ENCODE measurements at regions not wholly inside any gene's neighbourhood (a gene's known extent, or its start where the extent isn't known, plus 50 kb on each side); places are given as distances from the start of the nearest gene placed in this dataset.
"Not testable (repeated sequence)": the region's sequence is repeated elsewhere in the genome, so short reads cannot be mapped to it uniquely, and the experiment has no call there.

DNA sequence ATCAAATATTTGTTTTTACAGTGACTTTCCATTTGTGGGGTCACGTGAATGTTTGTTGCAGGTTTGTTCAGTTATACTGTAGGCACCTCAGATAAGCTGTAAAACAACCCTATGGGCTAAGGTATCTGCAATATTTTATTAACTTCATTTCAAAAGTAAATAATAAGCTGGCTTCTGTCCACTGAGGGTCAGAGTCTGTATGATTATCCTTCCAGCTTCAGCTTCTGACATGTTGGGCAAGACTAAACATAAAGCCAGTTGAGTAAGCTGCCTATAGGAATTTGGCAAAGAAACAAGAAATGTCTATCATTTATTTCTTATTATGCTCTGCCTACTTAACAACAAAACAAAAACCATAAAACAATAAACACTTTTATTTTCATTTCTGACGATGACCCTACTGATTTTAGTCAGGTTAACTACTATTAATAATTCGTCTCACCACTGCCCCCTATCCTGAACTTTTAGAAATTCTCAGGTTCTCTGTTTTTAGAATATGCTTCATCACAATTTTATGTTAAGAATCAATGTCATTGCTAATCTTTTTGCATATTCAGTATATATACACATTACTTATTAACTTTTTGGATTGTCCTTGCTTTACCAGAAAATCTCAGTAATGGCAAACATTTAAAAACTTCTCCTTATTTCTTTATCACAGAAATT is 413.6 kb upstream of the ADAMTSL1 start:
- TF ChIP-seq, protein P1, sequence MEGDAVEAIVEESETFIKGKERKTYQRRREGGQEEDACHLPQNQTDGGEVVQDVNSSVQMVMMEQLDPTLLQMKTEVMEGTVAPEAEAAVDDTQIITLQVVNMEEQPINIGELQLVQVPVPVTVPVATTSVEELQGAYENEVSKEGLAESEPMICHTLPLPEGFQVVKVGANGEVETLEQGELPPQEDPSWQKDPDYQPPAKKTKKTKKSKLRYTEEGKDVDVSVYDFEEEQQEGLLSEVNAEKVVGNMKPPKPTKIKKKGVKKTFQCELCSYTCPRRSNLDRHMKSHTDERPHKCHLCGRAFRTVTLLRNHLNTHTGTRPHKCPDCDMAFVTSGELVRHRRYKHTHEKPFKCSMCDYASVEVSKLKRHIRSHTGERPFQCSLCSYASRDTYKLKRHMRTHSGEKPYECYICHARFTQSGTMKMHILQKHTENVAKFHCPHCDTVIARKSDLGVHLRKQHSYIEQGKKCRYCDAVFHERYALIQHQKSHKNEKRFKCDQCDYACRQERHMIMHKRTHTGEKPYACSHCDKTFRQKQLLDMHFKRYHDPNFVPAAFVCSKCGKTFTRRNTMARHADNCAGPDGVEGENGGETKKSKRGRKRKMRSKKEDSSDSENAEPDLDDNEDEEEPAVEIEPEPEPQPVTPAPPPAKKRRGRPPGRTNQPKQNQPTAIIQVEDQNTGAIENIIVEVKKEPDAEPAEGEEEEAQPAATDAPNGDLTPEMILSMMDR (IDR thresholded peaks at IDR 0.05; ENCODE audit: low read depth, low read length, missing control alignments): peak; percentile 13
- no peaks in the 10 kb centered on the region for H3K36me3 ChIP-seq (replicated peaks)
- no peak for DNase-seq
- H3K27ac ChIP-seq: no peak overlapping the region
- H3K4me3 ChIP-seq (ENCODE audit: low read depth, low read length): no peak overlapping the region
- in situ Hi-C loops (cut with HindIII; ENCODE audit: low pct_ligation_motif_present, low sequenced_read_pairs): no loop called here
- H3K27me3 ChIP-seq (replicated peaks): no peaks in the 10 kb centered on the region

DNA sequence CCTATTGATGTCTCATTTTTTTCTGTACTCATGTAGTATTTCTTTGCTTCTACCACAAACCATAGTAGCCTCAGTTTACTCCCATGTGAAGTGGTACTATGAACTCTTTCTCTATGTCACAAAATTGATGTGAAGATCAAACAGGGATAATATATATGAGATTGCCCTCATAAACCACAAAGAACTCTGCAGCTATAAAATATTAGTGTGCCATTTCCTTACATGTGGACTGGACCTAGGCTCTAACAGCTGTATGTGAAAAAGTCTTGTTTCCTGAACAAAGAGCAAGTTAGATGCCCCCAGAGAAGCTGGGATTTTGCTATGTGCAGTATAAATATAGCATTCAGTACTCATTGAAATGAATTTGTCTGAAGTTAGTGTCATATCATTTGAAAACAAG is 412.6 kb upstream of the ADAMTSL1 start:
- no peak for DNase-seq
- Histone ChIP-seq H3K27me3 (replicated peaks) (no peaks in the 10 kb centered on the region), H3K4me3 (ENCODE audit: low read depth, low read length) (no peak overlapping the region), H3K27ac (no peak overlapping the region), H3K36me3 (replicated peaks) (no peaks in the 10 kb centered on the region)
- in situ Hi-C loops (cut with HindIII; ENCODE audit: low pct_ligation_motif_present, low sequenced_read_pairs): no loop called here
- TF ChIP-seq, protein P1 (IDR thresholded peaks at IDR 0.05; ENCODE audit: low read depth, low read length, missing control alignments): no peak

DNA sequence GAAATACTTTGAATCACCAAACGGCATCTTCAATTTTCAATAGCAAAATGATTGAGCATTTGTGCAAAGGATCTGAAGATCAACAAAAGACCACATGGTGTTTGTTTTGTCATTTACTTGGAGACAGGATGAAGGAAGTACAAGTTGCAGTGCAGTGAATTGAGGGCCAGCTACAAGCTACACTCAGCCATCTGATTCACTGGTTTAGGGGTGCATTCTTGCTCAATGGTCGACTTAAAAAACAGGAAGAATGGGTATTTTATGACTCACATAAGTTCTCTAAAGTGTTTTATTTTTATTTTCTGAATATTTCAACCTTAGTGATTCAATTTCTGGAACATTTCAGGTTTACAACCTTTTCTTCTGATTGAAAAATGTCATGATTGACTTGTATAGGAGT is 412.1 kb upstream of the ADAMTSL1 start:
- in situ Hi-C loops (cut with HindIII; ENCODE audit: low pct_ligation_motif_present, low sequenced_read_pairs): no loop called here
- H3K27me3 ChIP-seq (replicated peaks): no peaks in the 10 kb centered on the region
- no peak overlapping the region for H3K27ac ChIP-seq
- no peak overlapping the region for H3K4me3 ChIP-seq (ENCODE audit: low read depth, low read length)
- DNase-seq: no peak
- TF ChIP-seq, protein P1 (IDR thresholded peaks at IDR 0.05; ENCODE audit: low read depth, low read length, missing control alignments): no peak
- H3K36me3 ChIP-seq (replicated peaks): no peaks in the 10 kb centered on the region

DNA sequence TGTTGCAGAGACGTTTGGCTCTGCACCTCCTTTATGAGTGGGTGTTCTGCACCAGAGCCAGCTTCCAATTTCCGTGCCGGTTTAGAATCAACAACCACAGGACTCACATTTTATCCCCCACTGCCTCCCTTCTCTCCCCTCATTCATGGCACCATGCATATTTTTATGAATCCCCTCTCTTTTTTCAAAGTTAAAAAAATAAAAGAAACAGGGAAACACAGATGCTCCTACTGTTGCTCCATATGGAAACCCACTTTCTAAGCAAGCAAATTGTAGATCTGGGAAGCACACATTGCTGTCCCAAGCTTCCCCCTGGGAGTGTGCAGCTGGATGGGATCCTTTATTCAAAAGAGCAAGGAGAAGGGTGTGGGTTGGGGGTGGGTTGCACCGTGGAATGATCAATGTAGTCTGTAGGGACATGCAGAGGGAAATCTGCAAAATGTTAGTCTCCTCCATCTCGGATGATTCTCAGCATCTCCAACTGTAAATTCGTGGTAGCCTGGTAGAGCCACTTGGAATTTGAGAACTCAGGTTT is 410.0 kb upstream of the ADAMTSL1 start:
- Histone ChIP-seq H3K27ac (no peak overlapping the region), H3K36me3 (replicated peaks) (no peaks in the 10 kb centered on the region), H3K4me3 (ENCODE audit: low read depth, low read length) (no peak overlapping the region), H3K27me3 (replicated peaks) (no peaks in the 10 kb centered on the region)
- in situ Hi-C loops (cut with HindIII; ENCODE audit: low pct_ligation_motif_present, low sequenced_read_pairs): no loop called here
- no peak for DNase-seq
- TF ChIP-seq, protein P1 (IDR thresholded peaks at IDR 0.05; ENCODE audit: low read depth, low read length, missing control alignments): no peak

DNA sequence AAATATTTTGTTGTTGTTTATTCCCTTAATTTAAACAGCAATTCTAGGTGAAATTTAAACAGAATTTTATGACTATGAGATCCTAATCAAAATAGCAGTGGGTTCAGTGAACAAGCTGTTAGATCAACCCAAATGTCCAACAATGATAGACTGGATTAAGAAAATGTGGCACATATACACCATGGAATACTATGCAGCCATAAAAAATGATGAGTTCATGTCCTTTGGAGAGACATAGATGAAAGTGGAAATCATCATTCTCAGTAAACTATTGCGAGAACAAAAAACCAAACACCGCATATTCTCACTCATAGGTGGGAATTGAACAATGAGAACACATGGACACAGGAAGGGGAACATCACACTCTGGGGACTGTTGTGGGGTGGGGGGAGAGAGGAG is 407.3 kb upstream of the ADAMTSL1 start:
- H3K36me3 ChIP-seq (replicated peaks); H3K4me3 ChIP-seq (ENCODE audit: low read depth, low read length); H3K27ac ChIP-seq; H3K27me3 ChIP-seq (replicated peaks); in situ Hi-C loops (cut with HindIII; ENCODE audit: low pct_ligation_motif_present, low sequenced_read_pairs); DNase-seq: not testable (repeated sequence)

DNA sequence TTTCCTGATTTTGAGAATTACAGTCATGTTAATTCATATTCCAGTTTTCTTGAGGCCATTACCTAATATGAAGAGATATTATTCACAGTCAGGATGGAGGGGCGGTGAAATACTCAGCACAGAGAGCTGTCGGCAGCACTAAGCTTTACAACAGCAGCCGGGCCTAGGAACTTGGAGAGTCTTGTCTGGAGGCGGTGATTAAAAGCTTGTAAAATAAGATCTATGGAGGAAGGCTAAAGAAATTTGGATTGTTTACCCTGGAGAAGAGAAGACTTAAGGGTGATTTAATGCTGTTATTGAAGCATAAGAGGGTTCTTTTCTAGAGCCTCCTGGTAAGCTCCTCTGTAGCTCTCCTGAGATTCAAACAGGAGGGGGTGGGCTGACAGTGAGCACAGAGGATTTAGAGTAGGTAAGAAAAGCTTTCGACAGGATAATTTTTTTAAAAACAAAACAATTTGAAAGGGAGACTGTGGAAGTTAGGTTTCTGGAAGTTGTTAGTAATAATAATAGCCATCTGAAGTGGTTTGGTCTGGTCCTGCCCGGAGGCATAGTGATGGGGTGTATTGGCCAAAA is 406.3 kb upstream of the ADAMTSL1 start:
- no peaks in the 10 kb centered on the region for H3K27me3 ChIP-seq (replicated peaks)
- TF ChIP-seq, protein P1 (IDR thresholded peaks at IDR 0.05; ENCODE audit: low read depth, low read length, missing control alignments): no peak

More for the DNA sequence above, 406.3 kb upstream of the ADAMTSL1 start:
- in situ Hi-C loops (cut with HindIII; ENCODE audit: low pct_ligation_motif_present, low sequenced_read_pairs): no loop called here
- no peaks in the 10 kb centered on the region for H3K36me3 ChIP-seq (replicated peaks)
- H3K4me3 ChIP-seq (ENCODE audit: low read depth, low read length): no peak overlapping the region
- H3K27ac ChIP-seq: no peak overlapping the region
- DNase-seq: no peak
